Common myeloid progenitor, CD34-positive (primary cell): ENCODE measurements at regions not wholly inside any gene's neighbourhood (a gene's known extent, or its start where the extent isn't known, plus 50 kb on each side); places are given as distances from the start of the nearest gene placed in this dataset.

Source experiments
- CTCF ChIA-PET: fragments of 350-600 bp; sonication (Branson Sonifier 250); formaldehyde crosslinking; loops from one replicate; lab custom pipeline; 2021; ENCODE audit warnings: antibody characterized with exemption; lab: Charles Lee
- POLR2A ChIA-PET: fragments of 350-600 bp; sonication (Branson Sonifier 250); formaldehyde crosslinking; loops from one replicate; lab custom pipeline; 2021; ENCODE audit warnings: antibody characterized with exemption; lab: Charles Lee
- DNase-seq, 3 donors: peaks; one replicate each; pipeline versions ENCODE4 v3.0.0 to v3.0.0-alpha.2; 2013
- H3K27ac ChIP-seq, 2 experiments: 1 replicate in 1 of 2; 2 replicates in 1 of 2; pipeline ENCODE4 v1.7.0; 2013; ENCODE audit warnings: inconsistent platforms in 2 of 2, low read length in 2 of 2, mild to moderate bottlenecking in 2 of 2, low read depth in 1 of 2, moderate library complexity in 1 of 2; ENCODE audit not compliant: severe bottlenecking in 2 of 2, insufficient read depth in 1 of 2, poor library complexity in 1 of 2
- H3K27me3 ChIP-seq, 5 experiments: replicated peaks in 2 of 5; 1 replicate in 3 of 5; 2 replicates in 2 of 5; pipeline versions ENCODE4 v1.6.1 to v1.7.0; 2013; ENCODE audit warnings: low read length in 4 of 5, mild to moderate bottlenecking in 2 of 5, moderate library complexity in 2 of 5, inconsistent platforms in 1 of 5; ENCODE audit not compliant: insufficient read depth in 5 of 5, control insufficient read depth in 4 of 5
- H3K36me3 ChIP-seq, 4 experiments: 1 replicate in 2 of 4; 2 replicates in 2 of 4; pipeline versions ENCODE4 v1.6.1 to v1.7.0; 2013; ENCODE audit warnings: low read length in 3 of 4, control low read depth in 1 of 4, mild to moderate bottlenecking in 1 of 4; ENCODE audit not compliant: control insufficient read depth in 4 of 4, insufficient read depth in 4 of 4
- H3K4me1 ChIP-seq, 4 experiments: 1 replicate in 3 of 4; 2 replicates in 1 of 4; pipeline versions ENCODE4 v1.6.1 to v1.7.1; 2013; ENCODE audit warnings: low read length in 3 of 4, mild to moderate bottlenecking in 3 of 4, control low read depth in 1 of 4, inconsistent platforms in 1 of 4, moderate library complexity in 1 of 4; ENCODE audit not compliant: control insufficient read depth in 4 of 4, insufficient read depth in 4 of 4; ENCODE audit errors: control extremely low read depth in 1 of 4
- H3K4me3 ChIP-seq, 7 experiments: 1 replicate in 4 of 7; 2 replicates in 3 of 7; pipeline versions ENCODE4 v1.5.1 to v1.7.0; 2013; ENCODE audit warnings: mild to moderate bottlenecking in 7 of 7, low read length in 6 of 7, moderate library complexity in 6 of 7, inconsistent platforms in 2 of 7, low read depth in 2 of 7, control low read depth in 1 of 7; ENCODE audit not compliant: insufficient read depth in 4 of 7, control insufficient read depth in 1 of 7; ENCODE audit errors: extremely low read depth in 1 of 7
- H3K9me3 ChIP-seq, 5 experiments: 1 replicate in 4 of 5; 2 replicates in 1 of 5; pipeline versions ENCODE4 v1.6.1 to v1.7.1; 2013; ENCODE audit warnings: low read length in 4 of 5, mild to moderate bottlenecking in 2 of 5, inconsistent platforms in 1 of 5, low read depth in 1 of 5, moderate library complexity in 1 of 5; ENCODE audit not compliant: control insufficient read depth in 4 of 5, insufficient read depth in 2 of 5; ENCODE audit errors: control extremely low read depth in 1 of 5
- WGBS: methylation state at CpG from one replicate; pipeline ENCODE4 v1.1.5; 2013; ENCODE audit not compliant: insufficient coverage; 5-methylcytosine and 5-hydroxymethylcytosine counted together

- H3K36me3 ChIP-seq: no peaks in the 10 kb centered on the region
- no peaks in the 10 kb centered on the region for H3K4me1 ChIP-seq
- H3K4me3 ChIP-seq: no peak overlapping the region
- WGBS: no CpG with 5 or more reads among the region's 2 CpGs
- no peaks in the 10 kb centered on the region for H3K27me3 ChIP-seq
- no peaks in the 10 kb centered on the region for H3K9me3 ChIP-seq
- no peak overlapping the region for H3K27ac ChIP-seq
- DNase-seq: no peak
- ChIA-PET CTCF (no interaction called here), POLR2A (no interaction called here)
Measured at GRCh38 chr4:27887646-27888045, 1027.0 kb downstream of the STIM2 start.

- no peak overlapping the region for H3K4me3 ChIP-seq
- H3K9me3 ChIP-seq: no peaks in the 10 kb centered on the region
- no peak for DNase-seq
- H3K27ac ChIP-seq: no peak overlapping the region
- WGBS: 71% methylated on average over 1 of the region's 1 CpG
- H3K36me3 ChIP-seq: no peaks in the 10 kb centered on the region
- CTCF ChIA-PET: no interaction called here
- no peaks in the 10 kb centered on the region for H3K4me1 ChIP-seq
- H3K27me3 ChIP-seq: no peaks in the 10 kb centered on the region
- POLR2A ChIA-PET: no interaction called here
Measured at GRCh38 chr4:27888505-27888904, 1027.9 kb downstream of the STIM2 start.

- H3K9me3 ChIP-seq: no peaks in the 10 kb centered on the region
- H3K4me1 ChIP-seq: no peaks in the 10 kb centered on the region
- H3K27ac ChIP-seq: no peak overlapping the region
- H3K36me3 ChIP-seq: no peaks in the 10 kb centered on the region
- H3K27me3 ChIP-seq: no peaks in the 10 kb centered on the region
- ChIA-PET POLR2A (no interaction called here), CTCF (no interaction called here)
- DNase-seq: no peak
- H3K4me3 ChIP-seq: no peak overlapping the region
- WGBS: 67% methylated on average over 1 of the region's 2 CpGs
Measured at GRCh38 chr4:27894951-27895350, 1034.3 kb downstream of the STIM2 start.

- ChIA-PET CTCF (no interaction called here), POLR2A (interaction anchor here (0.6 kb wide), 1 partner anchor 1282 kb away, joined by 3 read pairs; no protein-coding TSS in a partner anchor)
- H3K9me3 ChIP-seq: no peaks in the 10 kb centered on the region
- no peaks in the 10 kb centered on the region for H3K36me3 ChIP-seq
- no peak for DNase-seq
- H3K4me1 ChIP-seq: no peaks in the 10 kb centered on the region
- H3K27me3 ChIP-seq: no peaks in the 10 kb centered on the region
- H3K4me3 ChIP-seq: no peak overlapping the region
- no peak overlapping the region for H3K27ac ChIP-seq
- WGBS: 86% methylated on average over 1 of the region's 3 CpGs
Measured at GRCh38 chr4:27908356-27908755, 1047.7 kb downstream of the STIM2 start.

- WGBS: 0% methylated on average over 1 of the region's 2 CpGs
- Histone ChIP-seq H3K4me1 (no peaks in the 10 kb centered on the region), H3K27ac (no peak overlapping the region), H3K9me3 (no peaks in the 10 kb centered on the region), H3K36me3 (no peaks in the 10 kb centered on the region), H3K4me3 (no peak overlapping the region), H3K27me3 (no peaks in the 10 kb centered on the region)
- DNase-seq: no peak
- POLR2A ChIA-PET: no interaction called here
- CTCF ChIA-PET: no interaction called here
Measured at GRCh38 chr4:27910227-27910626, 1049.6 kb downstream of the STIM2 start.

- H3K27ac ChIP-seq: no peak overlapping the region
- H3K4me3 ChIP-seq: no peak overlapping the region
- POLR2A ChIA-PET: no interaction called here
- CTCF ChIA-PET: no interaction called here
- no peak for DNase-seq
- H3K9me3 ChIP-seq: no peaks in the 10 kb centered on the region
- H3K4me1 ChIP-seq: no peaks in the 10 kb centered on the region
- 100% methylated on average over 2 of the region's 2 CpGs for WGBS
- no peaks in the 10 kb centered on the region for H3K27me3 ChIP-seq
- H3K36me3 ChIP-seq: no peaks in the 10 kb centered on the region
Measured at GRCh38 chr4:27911047-27911446, 1050.4 kb downstream of the STIM2 start.

- Histone ChIP-seq H3K27ac (no peak overlapping the region), H3K9me3 (no peaks in the 10 kb centered on the region), H3K4me1 (no peaks in the 10 kb centered on the region), H3K4me3 (no peak overlapping the region), H3K36me3 (no peaks in the 10 kb centered on the region), H3K27me3 (no peaks in the 10 kb centered on the region)
- no CpG with 5 or more reads among the region's 1 CpG for WGBS
- ChIA-PET CTCF (no interaction called here), POLR2A (no interaction called here)
- DNase-seq: no peak
Measured at GRCh38 chr4:27913738-27914137, 1053.1 kb downstream of the STIM2 start.
